SU-DHL-6 (cell line): ENCODE measurements at regions not wholly inside any gene's neighbourhood (a gene's known extent, or its start where the extent isn't known, plus 50 kb on each side); places are given as distances from the start of the nearest gene placed in this dataset.

Experiments
- CTCF ChIP-seq: fragments of 200-600 bp; sonication (generic); IDR thresholded peaks from one replicate; pipeline ENCODE4 v1.5.1; 2017; ENCODE audit warnings: antibody characterized with exemption, mild to moderate bottlenecking, low read length, moderate library complexity; ENCODE audit not compliant: insufficient read depth, poor library complexity, severe bottlenecking
- EZH2phosphoT487 ChIP-seq: fragments of 200-600 bp; sonication (generic), shearing (Covaris generic); conservative IDR thresholded peaks from 2 replicates; pipeline ENCODE4 v1.6.1; 2018; ENCODE audit warnings: mild to moderate bottlenecking, antibody characterized with exemption, low read length, moderate library complexity, mixed read lengths

- no peak for TF ChIP-seq CTCF
- TF ChIP-seq EZH2phosphoT487 = no peak
Measured at GRCh38 chr3:106326941-106327695, 458.3 kb upstream of the CBLB start.
